AG09319 (cell line): ENCODE measurements at regions not wholly inside any gene's neighbourhood (a gene's known extent, or its start where the extent isn't known, plus 50 kb on each side); places are given as distances from the start of the nearest gene placed in this dataset.

ENCODE experiments used
- DNase-seq: peaks from one replicate; pipeline ENCODE4 v3.0.0-alpha.2; 2010; ENCODE audit warnings: low read depth; ENCODE audit errors: extremely low read depth
- TF ChIP-seq, protein P1 (sequence below): IDR thresholded peaks from 2 replicates; pipeline ENCODE4 v1.5.1; 2011; ENCODE audit warnings: low read depth, mild to moderate bottlenecking, inconsistent platforms, low read length, moderate library complexity

DNA sequence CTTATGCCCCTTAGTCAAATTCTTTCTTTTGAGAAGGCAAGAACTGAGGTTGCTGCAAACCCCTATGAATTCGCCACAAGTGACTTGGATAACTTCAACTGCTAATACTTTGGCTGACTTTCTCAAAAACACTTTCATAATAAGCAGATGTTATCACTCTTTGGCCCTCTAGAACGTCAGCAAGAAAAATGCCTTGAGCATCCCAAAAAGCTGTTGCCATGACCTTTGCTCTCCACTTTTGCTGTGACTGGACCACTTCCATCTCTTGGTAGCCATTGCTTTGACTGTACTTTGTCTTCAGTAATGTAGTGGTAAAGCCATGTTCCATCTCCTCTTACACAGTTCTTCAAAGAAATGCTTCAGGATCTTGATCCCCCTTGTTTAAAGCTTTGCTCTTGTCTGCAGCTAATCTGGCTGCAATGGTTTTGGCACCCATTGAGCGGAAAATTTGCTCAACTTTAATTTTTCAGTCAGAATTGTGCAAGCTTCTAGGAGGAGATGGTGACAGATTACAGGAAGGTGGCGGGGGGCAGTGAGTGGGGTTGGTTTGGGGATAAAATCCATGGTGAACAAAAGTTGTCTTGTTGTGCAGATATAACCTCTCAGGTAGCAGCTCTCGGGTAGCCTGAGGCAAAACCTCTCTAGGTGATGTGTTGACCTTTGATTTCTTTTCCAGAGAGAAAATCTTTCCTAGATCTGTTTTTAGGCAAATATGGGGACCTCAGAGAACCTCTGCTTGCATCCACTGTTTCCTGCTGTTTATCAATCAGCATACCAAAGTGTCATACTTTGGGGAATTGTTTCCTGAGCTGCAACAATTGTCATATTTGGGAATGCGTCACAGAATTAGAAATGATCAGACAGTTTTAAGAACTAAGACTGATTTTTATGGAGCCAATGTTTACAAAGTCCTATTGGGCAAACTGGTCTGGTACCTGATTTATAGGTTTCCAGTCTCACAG lies 83.6 kb downstream of the CCR1 start:
- no peak for DNase-seq
- TF ChIP-seq, protein P1, sequence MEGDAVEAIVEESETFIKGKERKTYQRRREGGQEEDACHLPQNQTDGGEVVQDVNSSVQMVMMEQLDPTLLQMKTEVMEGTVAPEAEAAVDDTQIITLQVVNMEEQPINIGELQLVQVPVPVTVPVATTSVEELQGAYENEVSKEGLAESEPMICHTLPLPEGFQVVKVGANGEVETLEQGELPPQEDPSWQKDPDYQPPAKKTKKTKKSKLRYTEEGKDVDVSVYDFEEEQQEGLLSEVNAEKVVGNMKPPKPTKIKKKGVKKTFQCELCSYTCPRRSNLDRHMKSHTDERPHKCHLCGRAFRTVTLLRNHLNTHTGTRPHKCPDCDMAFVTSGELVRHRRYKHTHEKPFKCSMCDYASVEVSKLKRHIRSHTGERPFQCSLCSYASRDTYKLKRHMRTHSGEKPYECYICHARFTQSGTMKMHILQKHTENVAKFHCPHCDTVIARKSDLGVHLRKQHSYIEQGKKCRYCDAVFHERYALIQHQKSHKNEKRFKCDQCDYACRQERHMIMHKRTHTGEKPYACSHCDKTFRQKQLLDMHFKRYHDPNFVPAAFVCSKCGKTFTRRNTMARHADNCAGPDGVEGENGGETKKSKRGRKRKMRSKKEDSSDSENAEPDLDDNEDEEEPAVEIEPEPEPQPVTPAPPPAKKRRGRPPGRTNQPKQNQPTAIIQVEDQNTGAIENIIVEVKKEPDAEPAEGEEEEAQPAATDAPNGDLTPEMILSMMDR: no peak

DNA sequence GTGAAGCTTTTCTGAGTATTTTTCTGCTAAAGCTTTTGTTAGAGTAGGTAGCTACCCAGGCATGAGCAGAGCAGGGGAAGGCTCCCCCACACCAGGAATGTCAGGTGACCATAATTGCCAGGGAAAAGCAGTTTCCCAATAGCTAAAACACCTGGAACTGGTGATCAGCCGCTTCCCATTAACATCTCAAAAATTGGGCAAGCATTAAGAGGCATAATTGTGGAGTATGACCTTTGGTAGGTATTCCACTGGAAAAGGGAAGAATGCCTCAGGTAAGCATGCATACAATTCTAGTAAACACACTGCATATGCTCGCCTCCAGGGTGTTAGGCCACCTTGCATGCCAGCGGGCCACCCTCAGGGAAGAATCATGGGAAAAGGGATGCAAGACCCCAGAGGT lies 84.5 kb downstream of the CCR1 start:
- TF ChIP-seq, protein P1: no peak
- no peak for DNase-seq

GRCh38 chr3:46122091-46122490 lies 86.0 kb downstream of the CCR1 start:
- DNase-seq: no peak
- TF ChIP-seq, protein P1: no peak

GRCh38 chr3:46120983-46121382 lies 87.1 kb downstream of the CCR1 start:
- no peak for DNase-seq
- TF ChIP-seq, protein P1: no peak

- DNase-seq: no peak
- TF ChIP-seq, protein P1: no peak
Measured at GRCh38 chr3:46119709-46120498, 88.2 kb downstream of the CCR1 start.

DNA sequence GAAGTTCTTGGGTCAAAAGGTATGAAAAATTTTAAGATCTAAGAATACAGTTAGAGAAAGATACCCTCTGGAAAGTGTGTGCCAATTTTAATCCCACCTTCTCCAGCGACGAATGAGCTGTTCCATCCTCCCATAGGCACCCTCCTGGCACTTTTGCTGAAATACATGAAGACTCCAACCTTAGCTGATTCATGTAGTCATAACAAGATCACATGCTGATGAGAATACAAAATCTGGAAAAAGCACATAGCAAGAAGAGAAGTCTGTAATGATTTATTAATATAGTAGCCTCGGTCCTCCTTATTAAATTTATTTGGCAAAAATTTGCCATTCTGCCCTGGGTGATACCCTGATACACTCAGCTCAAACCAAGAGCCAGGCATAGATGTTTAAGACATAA lies 88.9 kb downstream of the CCR1 start:
- TF ChIP-seq, protein P1: no peak
- DNase-seq: no peak

GRCh38 chr3:46116996-46117395 lies 89.7 kb upstream of the XCR1 start:
- DNase-seq: no peak
- TF ChIP-seq, protein P1: no peak
